ENCODE measurements at regions not wholly inside any gene's neighbourhood (a gene's known extent, or its start where the extent isn't known, plus 50 kb on each side); places are given as distances from the start of the nearest gene placed in this dataset.
A peak's percentile ranks its signal among the peaks of the same experiment; 100 is the strongest.
"Not testable (repeated sequence)": the region's sequence is repeated elsewhere in the genome, so short reads cannot be mapped to it uniquely, and the experiment has no call there.

GRCh38 chr17:27370776-27371175 lies 76.9 kb downstream of the WSB1 start:
- ATAC-seq = no peak
- H3K27ac ChIP-seq = no peak overlapping the region
- 94 to 100% methylated on average over 1 of the region's 1 CpG for WGBS, 2 donors
- H3K4me1 ChIP-seq = no peaks in the 10 kb centered on the region
- no peaks in the 10 kb centered on the region for H3K27me3 ChIP-seq
- no peak overlapping the region for H3K4me3 ChIP-seq
- no peak for DNase-seq
- no peak for TF ChIP-seq POLR2A (IDR thresholded peaks at IDR 0.05)
- TF ChIP-seq CTCF (IDR thresholded peaks at IDR 0.05) = no peak
- no peaks in the 10 kb centered on the region for H3K36me3 ChIP-seq (replicated peaks in 1 of 2; ENCODE audit: insufficient read depth in 1 of 2, low read depth in 2 of 2)
- H3K9me3 ChIP-seq = no peaks in the 10 kb centered on the region
- intact Hi-C loops (cut with DNase I) = no loop called here

GRCh38 chr17:27373695-27374094 lies 79.8 kb downstream of the WSB1 start:
- intact Hi-C loops (cut with DNase I) = not testable (repeated sequence)

GRCh38 chr17:27376637-27377547 lies 79.4 kb upstream of the KSR1 start:
- no peak overlapping the region for H3K27ac ChIP-seq
- no peak overlapping the region for H3K4me3 ChIP-seq
- no peaks in the 10 kb centered on the region for H3K36me3 ChIP-seq (replicated peaks in 1 of 2; ENCODE audit: insufficient read depth in 1 of 2, low read depth in 2 of 2)
- 85 to 89% methylated on average over 5 of the region's 5 CpGs for WGBS, 2 donors
- no peak for TF ChIP-seq CTCF (IDR thresholded peaks at IDR 0.05)
- TF ChIP-seq POLR2A (IDR thresholded peaks at IDR 0.05) = no peak
- peaks cover 8% of the 10 kb centered on the region for H3K4me1 ChIP-seq
- intact Hi-C loops (cut with DNase I) = no loop called here
- DNase-seq (no peak), ATAC-seq (no peak)
- H3K27me3 ChIP-seq = no peaks in the 10 kb centered on the region
- no peaks in the 10 kb centered on the region for H3K9me3 ChIP-seq

More at GRCh38 chr17:27373695-27374094, 79.8 kb downstream of the WSB1 start:
- ATAC-seq; H3K27ac ChIP-seq; DNase-seq; H3K27me3 ChIP-seq; H3K4me1 ChIP-seq; H3K9me3 ChIP-seq; H3K36me3 ChIP-seq (replicated peaks in 1 of 2; ENCODE audit: insufficient read depth in 1 of 2, low read depth in 2 of 2); H3K4me3 ChIP-seq: not testable (repeated sequence)

GRCh38 chr17:27378482-27379175 lies 77.6 kb upstream of the KSR1 start:
- ATAC-seq (no peak), DNase-seq (no peak)
- Histone ChIP-seq H3K27ac (no peak overlapping the region), H3K27me3 (no peaks in the 10 kb centered on the region), H3K4me3 (no peak overlapping the region), H3K36me3 (replicated peaks in 1 of 2; ENCODE audit: insufficient read depth in 1 of 2, low read depth in 2 of 2) (no peaks in the 10 kb centered on the region), H3K4me1 (peaks cover 8% of the 10 kb centered on the region), H3K9me3 (no peaks in the 10 kb centered on the region)
- intact Hi-C loops (cut with DNase I) = no loop called here
- 87 to 90% methylated on average over 9 of the region's 9 CpGs for WGBS, 2 donors
- TF ChIP-seq CTCF (IDR thresholded peaks at IDR 0.05) (no peak), POLR2A (IDR thresholded peaks at IDR 0.05) (no peak)

GRCh38 chr17:27379888-27380533 lies 76.2 kb upstream of the KSR1 start:
- no peaks in the 10 kb centered on the region for H3K27me3 ChIP-seq
- ATAC-seq (peak; percentile 56), DNase-seq (peak; percentile 54 to 76 (median 67))
- intact Hi-C loops (cut with DNase I) = no loop called here
- H3K9me3 ChIP-seq = no peaks in the 10 kb centered on the region
- H3K36me3 ChIP-seq (replicated peaks in 1 of 2; ENCODE audit: insufficient read depth in 1 of 2, low read depth in 2 of 2) = no peaks in the 10 kb centered on the region
- WGBS, 2 donors = 13% methylated on average over 21 of the region's 21 CpGs
- H3K4me3 ChIP-seq = no peak overlapping the region
- H3K4me1 ChIP-seq = peaks cover 18% of the 10 kb centered on the region
- no peak overlapping the region for H3K27ac ChIP-seq
- TF ChIP-seq POLR2A (IDR thresholded peaks at IDR 0.05) (no peak), CTCF (IDR thresholded peaks at IDR 0.05) (no peak)

All from body of pancreas (tissue), 4 donors.